ENCODE measurements at regions not wholly inside any gene's neighbourhood (a gene's known extent, or its start where the extent isn't known, plus 50 kb on each side); places are given as distances from the start of the nearest gene placed in this dataset.

GRCh38 chr5:89380635-89381034 is 497.7 kb upstream of the MEF2C start:
- DNase-seq (ENCODE audit: low read depth) = no peak
- no peak overlapping the region for H3K4me3 ChIP-seq (ENCODE audit: low read depth, low read length)
- TF ChIP-seq CTCF (conservative IDR thresholded peaks at IDR 0.05; ENCODE audit: low read depth, low read length) = no peak

GRCh38 chr5:89377767-89378455 is 494.9 kb upstream of the MEF2C start:
- TF ChIP-seq CTCF (conservative IDR thresholded peaks at IDR 0.05; ENCODE audit: low read depth, low read length) = no peak
- H3K4me3 ChIP-seq (ENCODE audit: low read depth, low read length) = no peak overlapping the region
- DNase-seq (ENCODE audit: low read depth) = peak; percentile 56

- no peak for TF ChIP-seq CTCF (conservative IDR thresholded peaks at IDR 0.05; ENCODE audit: low read depth, low read length)
- no peak for DNase-seq (ENCODE audit: low read depth)
- no peak overlapping the region for H3K4me3 ChIP-seq (ENCODE audit: low read depth, low read length)
These were observed 492.0 kb upstream of the MEF2C start for GRCh38 chr5:89374818-89375521.

- DNase-seq (ENCODE audit: low read depth) = no peak
- no peak overlapping the region for H3K4me3 ChIP-seq (ENCODE audit: low read depth, low read length)
- no peak for TF ChIP-seq CTCF (conservative IDR thresholded peaks at IDR 0.05; ENCODE audit: low read depth, low read length)
These were observed 491.3 kb upstream of the MEF2C start for GRCh38 chr5:89374144-89374784.

GRCh38 chr5:89372176-89372575 is 489.2 kb upstream of the MEF2C start:
- H3K4me3 ChIP-seq (ENCODE audit: low read depth, low read length) = no peak overlapping the region
- peak; percentile 58 for DNase-seq (ENCODE audit: low read depth)
- no peak for TF ChIP-seq CTCF (conservative IDR thresholded peaks at IDR 0.05; ENCODE audit: low read depth, low read length)

- H3K4me3 ChIP-seq (ENCODE audit: low read depth, low read length) = no peak overlapping the region
- DNase-seq (ENCODE audit: low read depth) = no peak
- no peak for TF ChIP-seq CTCF (conservative IDR thresholded peaks at IDR 0.05; ENCODE audit: low read depth, low read length)
These were observed 488.7 kb upstream of the MEF2C start for GRCh38 chr5:89371646-89372045.
